Mammary epithelial cell (primary cell): ENCODE measurements at regions not wholly inside any gene's neighbourhood (a gene's known extent, or its start where the extent isn't known, plus 50 kb on each side); places are given as distances from the start of the nearest gene placed in this dataset.

Experiments used
- CTCF ChIP-seq, 2 donors: IDR thresholded peaks in 1 of 2; conservative IDR thresholded peaks in 1 of 2; 2 replicates each; pipeline ENCODE4 v1.5.1; 2011 to 2012; ENCODE audit warnings: inconsistent platforms in 2 of 2, low read length in 2 of 2, mild to moderate bottlenecking in 2 of 2, control low read depth in 1 of 2, low read depth in 1 of 2; ENCODE audit not compliant: insufficient read depth in 1 of 2; ENCODE audit errors: extremely low read depth in 1 of 2
- EZH2 ChIP-seq: IDR thresholded peaks from 2 replicates; pipeline ENCODE4 v1.6.1; 2012; ENCODE audit warnings: low read length, inconsistent platforms, borderline replicate concordance

DNA sequence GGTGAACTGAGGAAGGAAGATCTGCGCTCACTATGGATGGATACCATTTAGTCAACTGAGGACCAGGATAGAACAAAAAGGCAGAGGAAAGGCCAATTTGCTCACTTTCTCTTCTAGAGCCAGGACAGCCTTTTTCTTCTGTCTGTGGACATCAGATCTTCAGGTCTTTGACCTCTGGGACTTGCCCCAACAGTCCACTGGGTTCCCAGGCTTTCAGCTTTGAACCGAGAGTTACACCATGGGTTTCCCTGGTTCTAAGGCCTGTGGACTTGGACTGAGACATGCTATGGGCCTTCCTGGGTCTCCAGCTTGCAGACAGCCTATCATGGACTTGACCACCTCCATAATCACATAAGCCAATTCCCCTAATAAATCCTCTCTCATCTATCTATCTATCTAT is 232.0 kb downstream of the IPO8 start:
- TF ChIP-seq CTCF (conservative IDR thresholded peaks at IDR 0.05 in 1 of 2, IDR thresholded peaks at IDR 0.05 in 1 of 2; ENCODE audit: extremely low read depth in 1 of 2, insufficient read depth in 1 of 2, low read depth in 1 of 2, low read length in 2 of 2), result no peak
- TF ChIP-seq EZH2, result no peak
